BJ (cell line): ENCODE measurements at regions not wholly inside any gene's neighbourhood (a gene's known extent, or its start where the extent isn't known, plus 50 kb on each side); places are given as distances from the start of the nearest gene placed in this dataset.

Source experiments
- CTCF ChIA-PET: fragments of 350-600 bp; formaldehyde crosslinking; extraction: SDS; loops from one replicate; lab custom pipeline; 2021; ENCODE audit warnings: antibody characterized with exemption, inconsistent platforms; lab: Yijun Ruan, JAX
- POLR2A ChIA-PET: fragments of 300-600 bp; sonication (Branson Sonifier 250); formaldehyde crosslinking; extraction: SDS; loops from one replicate; lab custom pipeline; 2021; ENCODE audit warnings: antibody characterized with exemption; lab: Charles Lee
- DNase-seq: peaks from one replicate; pipeline ENCODE4 v3.0.0-alpha.2; 2011; ENCODE audit warnings: low read depth
- H3K27me3 ChIP-seq: 2 replicates; pipeline ENCODE4 v1.6.0; 2011; ENCODE audit warnings: low read length; ENCODE audit not compliant: control insufficient read depth, insufficient read depth
- H3K36me3 ChIP-seq: 2 replicates; pipeline ENCODE4 v1.5.1; 2011; ENCODE audit warnings: low read length; ENCODE audit not compliant: control insufficient read depth, insufficient read depth
- H3K4me3 ChIP-seq: 2 replicates; pipeline ENCODE4 v1.5.1; 2011; ENCODE audit warnings: low read depth, mild to moderate bottlenecking, control low read depth, low read length
- CTCF ChIP-seq: IDR thresholded peaks from 2 replicates; pipeline ENCODE4 v1.5.1; 2011; ENCODE audit warnings: low read depth, mild to moderate bottlenecking, control low read depth, inconsistent platforms, low read length, moderate library complexity; ENCODE audit not compliant: insufficient read depth

- peak; percentile 63 for DNase-seq
- no peak for TF ChIP-seq CTCF
Measured at GRCh38 chr2:8435608-8436007, 246.2 kb upstream of the ID2 start.

GRCh38 chr2:8436585-8436984 lies 245.3 kb upstream of the ID2 start:
- ChIA-PET CTCF (no interaction called here), POLR2A (interaction anchor here (0.6 kb wide), 1 partner anchor 241 kb away, joined by 15 read pairs; no protein-coding TSS in a partner anchor)
- Histone ChIP-seq H3K36me3 (no peaks in the 10 kb centered on the region), H3K27me3 (no peaks in the 10 kb centered on the region), H3K4me3 (no peak overlapping the region)
- DNase-seq, result no peak
- TF ChIP-seq CTCF, result no peak

More at GRCh38 chr2:8435608-8436007, 246.2 kb upstream of the ID2 start:
- POLR2A ChIA-PET, result no interaction called here
- CTCF ChIA-PET, result no interaction called here
- H3K4me3 ChIP-seq, result no peak overlapping the region
- no peaks in the 10 kb centered on the region for H3K27me3 ChIP-seq
- H3K36me3 ChIP-seq, result no peaks in the 10 kb centered on the region

- TF ChIP-seq CTCF, result no peak
- POLR2A ChIA-PET, result no interaction called here
- CTCF ChIA-PET, result no interaction called here
- no peak overlapping the region for H3K4me3 ChIP-seq
- H3K27me3 ChIP-seq, result no peaks in the 10 kb centered on the region
- no peaks in the 10 kb centered on the region for H3K36me3 ChIP-seq
- no peak for DNase-seq
Measured at GRCh38 chr2:8437228-8437948, 244.5 kb upstream of the ID2 start.

GRCh38 chr2:8437949-8438400 lies 243.9 kb upstream of the ID2 start:
- CTCF ChIA-PET, result no interaction called here
- no peak for TF ChIP-seq CTCF
- Histone ChIP-seq H3K4me3 (no peak overlapping the region), H3K27me3 (no peaks in the 10 kb centered on the region), H3K36me3 (no peaks in the 10 kb centered on the region)
- POLR2A ChIA-PET, result no interaction called here
- no peak for DNase-seq

GRCh38 chr2:8438476-8438875 lies 243.4 kb upstream of the ID2 start:
- ChIA-PET POLR2A (no interaction called here), CTCF (no interaction called here)
- DNase-seq, result no peak
- TF ChIP-seq CTCF, result no peak
- Histone ChIP-seq H3K36me3 (no peaks in the 10 kb centered on the region), H3K27me3 (no peaks in the 10 kb centered on the region), H3K4me3 (no peak overlapping the region)
